ENCODE measurements at regions not wholly inside any gene's neighbourhood (a gene's known extent, or its start where the extent isn't known, plus 50 kb on each side); places are given as distances from the start of the nearest gene placed in this dataset.

GRCh38 chr6:151698931-151699700, 108.4 kb upstream of the ESR1 start:
- intact Hi-C loops (cut with micrococcal nuclease): no loop called here

- intact Hi-C loops (cut with micrococcal nuclease): no loop called here
Observed at GRCh38 chr6:151699719-151700118, 107.8 kb upstream of the ESR1 start.

- intact Hi-C loops (cut with micrococcal nuclease): loop anchor here (1.0 kb wide), 3 partner anchors 11 to 55 kb away; no protein-coding TSS in a partner anchor
Observed at GRCh38 chr6:151701911-151702562, 105.4 kb upstream of the ESR1 start.

- intact Hi-C loops (cut with micrococcal nuclease): loop anchor here (1.0 kb wide), 3 partner anchors 12 to 54 kb away; no protein-coding TSS in a partner anchor
Observed at GRCh38 chr6:151702851-151703658, 104.4 kb upstream of the ESR1 start.

GRCh38 chr6:151704383-151704782, 103.1 kb upstream of the ESR1 start:
- intact Hi-C loops (cut with micrococcal nuclease): no loop called here

GRCh38 chr6:151705993-151706733, 101.3 kb upstream of the ESR1 start:
- intact Hi-C loops (cut with micrococcal nuclease): no loop called here

- intact Hi-C loops (cut with micrococcal nuclease): no loop called here
Observed at GRCh38 chr6:151709329-151709728, 98.2 kb upstream of the ESR1 start.

GRCh38 chr6:151716526-151716932, 91.0 kb upstream of the ESR1 start:
- intact Hi-C loops (cut with micrococcal nuclease): no loop called here

GRCh38 chr6:151719070-151719469, 88.4 kb upstream of the ESR1 start:
- intact Hi-C loops (cut with micrococcal nuclease): no loop called here

GRCh38 chr6:151721146-151721545, 86.3 kb upstream of the ESR1 start:
- intact Hi-C loops (cut with micrococcal nuclease): no loop called here

- intact Hi-C loops (cut with micrococcal nuclease): loop anchor here (2.0 kb wide), 1 partner anchor 43 kb away; no protein-coding TSS in a partner anchor
Observed at GRCh38 chr6:151721671-151722070, 85.8 kb upstream of the ESR1 start.

- intact Hi-C loops (cut with micrococcal nuclease): loop anchor here (2.0 kb wide), 1 partner anchor 42 kb away; no protein-coding TSS in a partner anchor
Observed at GRCh38 chr6:151722342-151722741, 85.1 kb upstream of the ESR1 start.

- intact Hi-C loops (cut with micrococcal nuclease): loop anchor here (1.0 to 2.0 kb wide), 6 partner anchors 21 to 448 kb away; no protein-coding TSS in a partner anchor
Observed at GRCh38 chr6:151723152-151723551, 84.3 kb upstream of the ESR1 start.

GRCh38 chr6:151729829-151730495, 77.5 kb upstream of the ESR1 start:
- intact Hi-C loops (cut with micrococcal nuclease): no loop called here

GRCh38 chr6:151730496-151730870, 77.0 kb upstream of the ESR1 start:
- intact Hi-C loops (cut with micrococcal nuclease): no loop called here

- intact Hi-C loops (cut with micrococcal nuclease): no loop called here
Observed at GRCh38 chr6:151731313-151731712, 76.2 kb upstream of the ESR1 start.

- intact Hi-C loops (cut with micrococcal nuclease): no loop called here
Observed at GRCh38 chr6:151733680-151734320, 73.7 kb upstream of the ESR1 start.

GRCh38 chr6:151738267-151738666, 69.2 kb upstream of the ESR1 start:
- intact Hi-C loops (cut with micrococcal nuclease): no loop called here

- intact Hi-C loops (cut with micrococcal nuclease): no loop called here
Observed at GRCh38 chr6:151738960-151739359, 68.5 kb upstream of the ESR1 start.

- intact Hi-C loops (cut with micrococcal nuclease): no loop called here
Observed at GRCh38 chr6:151740820-151741219, 66.7 kb upstream of the ESR1 start.
